Stimulated activated naive CD8-positive, alpha-beta T cell treated with anti-CD3 and anti-CD28 coated beads, Interleukin-15, Interleukin-2, amounts not matched to agents 100 U/mL and 50 U/mL, for 24 hours (primary cell): ENCODE measurements at regions not wholly inside any gene's neighbourhood (a gene's known extent, or its start where the extent isn't known, plus 50 kb on each side); places are given as distances from the start of the nearest gene placed in this dataset.

ENCODE experiments used
- ATAC-seq: fragments of 150-1000 bp; cut with Tn5 transposase; one replicate; pipeline ENCODE4 v1.10.0; 2021
- DNase-seq: peaks from one replicate; pipeline ENCODE4 v3.0.0; 2021

- ATAC-seq (no peak), DNase-seq (no peak)
Measured at GRCh38 chr1:78427506-78427905, 63.3 kb upstream of the PTGFR start.

- DNase-seq (no peak), ATAC-seq (no peak)
Measured at GRCh38 chr1:78432016-78432415, 58.8 kb upstream of the PTGFR start.

GRCh38 chr1:78434351-78434750 lies 56.4 kb upstream of the PTGFR start:
- DNase-seq (no peak), ATAC-seq (no peak)

- no peak for ATAC-seq
- no peak for DNase-seq
Measured at GRCh38 chr1:78436961-78437360, 53.8 kb upstream of the PTGFR start.

- DNase-seq (no peak), ATAC-seq (no peak)
Measured at GRCh38 chr1:78437396-78437795, 53.4 kb upstream of the PTGFR start.

- ATAC-seq (no peak), DNase-seq (no peak)
Measured at GRCh38 chr1:78437941-78438340, 52.8 kb upstream of the PTGFR start.

GRCh38 chr1:78440381-78440793 lies 50.4 kb upstream of the PTGFR start:
- no peak for DNase-seq

More at GRCh38 chr1:78440381-78440793, 50.4 kb upstream of the PTGFR start:
- no peak for ATAC-seq
